GM12865 (cell line): ENCODE measurements at regions not wholly inside any gene's neighbourhood (a gene's known extent, or its start where the extent isn't known, plus 50 kb on each side); places are given as distances from the start of the nearest gene placed in this dataset.

Experiments
- DNase-seq: peaks from one replicate; pipeline ENCODE4 v3.0.0; 2010; ENCODE audit warnings: low read depth
- H3K4me3 ChIP-seq: 2 replicates; pipeline ENCODE4 v1.5.1; 2011; ENCODE audit warnings: mild to moderate bottlenecking, low read depth, low read length, control low read depth
- CTCF ChIP-seq: IDR thresholded peaks from 2 replicates; pipeline ENCODE4 v1.5.1; 2011; ENCODE audit warnings: low read length, control low read depth, low read depth, inconsistent platforms; ENCODE audit not compliant: insufficient read depth; ENCODE audit errors: missing control alignments

GRCh38 chr2:20534913-20535801, 88.3 kb downstream of the RHOB start:
- H3K4me3 ChIP-seq: no peak overlapping the region
- no peak for TF ChIP-seq CTCF
- no peak for DNase-seq

GRCh38 chr2:20536619-20537422, 89.9 kb downstream of the RHOB start:
- no peak for TF ChIP-seq CTCF
- no peak overlapping the region for H3K4me3 ChIP-seq
- DNase-seq: no peak

- no peak overlapping the region for H3K4me3 ChIP-seq
- DNase-seq: no peak
- no peak for TF ChIP-seq CTCF
These were observed 90.8 kb downstream of the RHOB start for GRCh38 chr2:20537423-20538307.

GRCh38 chr2:20538308-20539132, 91.6 kb downstream of the RHOB start:
- H3K4me3 ChIP-seq: no peak overlapping the region
- no peak for TF ChIP-seq CTCF
- no peak for DNase-seq

GRCh38 chr2:20539133-20539719, 92.4 kb downstream of the RHOB start:
- TF ChIP-seq CTCF: no peak
- H3K4me3 ChIP-seq: no peak overlapping the region
- DNase-seq: no peak
